ENCODE measurements at regions not wholly inside any gene's neighbourhood (a gene's known extent, or its start where the extent isn't known, plus 50 kb on each side); places are given as distances from the start of the nearest gene placed in this dataset.

DNA sequence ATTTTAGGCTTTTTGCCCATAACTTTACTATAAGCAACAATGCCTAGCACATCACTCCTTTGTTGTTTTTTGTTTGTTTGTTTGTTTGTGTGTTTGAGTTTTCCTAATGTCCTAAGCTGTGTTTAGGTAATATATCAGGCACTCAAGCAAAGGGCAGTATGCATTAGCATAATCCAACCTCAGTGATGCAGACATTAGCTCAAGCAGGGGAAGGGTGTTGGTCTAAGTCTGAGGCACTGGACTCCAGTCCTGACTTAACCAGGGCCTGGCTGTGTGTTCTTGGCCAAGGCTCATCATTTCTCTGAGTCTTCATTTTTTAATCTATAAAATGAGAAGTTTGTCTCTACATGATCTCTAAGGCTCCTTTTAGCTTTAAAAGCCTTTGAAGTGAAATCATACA lies 65.9 kb upstream of the RFC3 start:
- DNase-seq (ENCODE audit: low spot score), result no peak

DNA sequence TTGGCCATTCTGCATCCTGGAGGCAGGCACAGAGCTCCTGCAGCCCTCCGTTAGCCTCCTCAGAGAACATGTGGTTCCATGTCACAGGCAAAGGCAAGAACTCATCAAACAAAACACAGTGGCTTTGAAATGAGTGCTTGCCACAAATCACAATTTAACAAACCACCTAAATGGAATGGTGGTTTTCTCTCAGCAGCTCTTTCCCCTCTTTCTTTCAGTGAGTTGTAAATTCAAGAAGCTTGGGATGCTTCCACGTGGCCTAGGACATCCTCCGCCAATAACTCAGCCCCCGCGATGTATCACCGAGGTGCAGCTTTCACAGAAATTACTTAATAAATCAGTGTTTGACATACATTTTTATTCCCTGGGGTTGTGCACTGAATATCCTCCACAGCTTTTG lies 65.4 kb upstream of the RFC3 start:
- no peak for DNase-seq (ENCODE audit: low spot score)

DNA sequence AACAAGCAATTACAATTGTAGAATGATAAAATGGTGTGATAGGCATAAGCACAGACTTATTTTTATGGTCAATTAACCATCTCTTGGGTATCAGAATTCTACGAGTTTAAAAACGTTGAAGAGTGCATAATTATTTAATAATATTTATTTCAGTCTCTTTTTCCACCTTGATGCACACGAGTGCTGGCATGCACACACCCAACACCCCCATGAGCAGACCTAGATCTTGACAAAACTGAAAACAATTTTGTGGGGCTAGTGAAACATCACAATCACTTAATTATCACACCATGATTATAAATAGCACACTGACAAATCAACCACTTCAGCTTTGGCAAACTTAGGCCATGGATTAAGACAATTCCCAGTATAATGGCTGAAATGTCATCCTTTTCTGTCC lies 61.0 kb upstream of the RFC3 start:
- DNase-seq (ENCODE audit: low spot score), result no peak

GRCh38 chr13:33757713-33758112 lies 60.2 kb upstream of the RFC3 start:
- no peak for DNase-seq (ENCODE audit: low spot score)

DNA sequence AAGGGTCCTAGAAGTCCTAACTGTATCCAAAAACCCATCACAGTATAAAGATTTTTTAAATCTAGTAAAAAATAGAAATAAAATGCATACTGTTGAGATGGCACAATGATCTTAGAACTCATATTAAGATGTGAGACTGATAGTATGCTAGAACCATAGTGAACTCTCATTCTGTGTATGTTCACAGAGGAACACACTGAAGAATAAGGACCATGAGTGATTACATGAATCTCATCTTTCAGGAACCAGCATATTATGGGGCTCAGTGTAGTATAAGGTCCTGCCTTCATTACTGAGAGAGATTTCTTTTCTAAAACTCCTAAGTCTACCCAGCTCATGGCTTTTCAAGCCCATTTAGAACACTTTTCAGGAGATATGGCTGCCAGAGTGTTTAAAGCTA lies 59.8 kb upstream of the RFC3 start:
- DNase-seq (ENCODE audit: low spot score), result no peak

DNA sequence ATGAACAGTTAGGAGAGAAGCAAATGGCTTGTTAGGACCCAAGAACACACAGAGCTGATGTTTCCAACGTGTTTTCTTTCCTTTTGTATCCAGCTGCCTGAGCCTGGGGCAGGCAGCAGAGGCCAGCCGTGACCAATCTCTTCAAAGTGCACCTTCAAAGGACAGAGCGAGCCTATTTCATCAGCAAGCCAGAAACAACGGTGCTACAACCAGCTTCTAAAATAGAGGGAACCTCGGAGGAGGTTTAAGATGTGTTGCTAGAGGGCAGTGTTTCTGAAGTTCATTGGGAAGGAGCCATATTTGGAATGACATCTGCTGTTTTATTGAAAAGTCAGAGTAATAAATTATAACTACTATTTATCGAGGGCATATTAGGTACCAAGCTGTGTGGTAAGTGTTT lies 56.2 kb upstream of the RFC3 start:
- peak; percentile 9 for DNase-seq (ENCODE audit: low spot score)

- no peak for DNase-seq (ENCODE audit: low spot score)
These were observed 54.9 kb upstream of the RFC3 start for GRCh38 chr13:33763021-33763420.

DNA sequence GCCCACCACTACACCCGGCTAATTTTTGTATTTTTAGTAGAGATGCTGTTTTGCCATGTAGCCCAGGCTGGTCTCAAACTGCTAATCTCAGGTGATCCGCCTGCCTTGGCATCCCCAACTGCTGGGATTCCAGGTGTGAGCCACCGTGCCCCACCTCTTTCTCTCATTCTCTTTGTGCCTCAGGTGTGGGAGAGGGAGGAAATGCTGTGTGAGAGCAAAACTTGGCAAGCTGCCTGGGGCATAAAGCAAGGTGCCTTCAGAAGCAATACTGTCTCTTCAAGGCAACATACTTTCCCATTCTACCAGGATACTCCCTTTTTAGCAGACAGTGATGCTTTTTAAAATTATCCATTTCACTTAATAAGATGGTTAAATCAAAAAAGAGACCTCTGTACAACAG lies 53.2 kb upstream of the RFC3 start:
- DNase-seq (ENCODE audit: low spot score), result no peak

DNA sequence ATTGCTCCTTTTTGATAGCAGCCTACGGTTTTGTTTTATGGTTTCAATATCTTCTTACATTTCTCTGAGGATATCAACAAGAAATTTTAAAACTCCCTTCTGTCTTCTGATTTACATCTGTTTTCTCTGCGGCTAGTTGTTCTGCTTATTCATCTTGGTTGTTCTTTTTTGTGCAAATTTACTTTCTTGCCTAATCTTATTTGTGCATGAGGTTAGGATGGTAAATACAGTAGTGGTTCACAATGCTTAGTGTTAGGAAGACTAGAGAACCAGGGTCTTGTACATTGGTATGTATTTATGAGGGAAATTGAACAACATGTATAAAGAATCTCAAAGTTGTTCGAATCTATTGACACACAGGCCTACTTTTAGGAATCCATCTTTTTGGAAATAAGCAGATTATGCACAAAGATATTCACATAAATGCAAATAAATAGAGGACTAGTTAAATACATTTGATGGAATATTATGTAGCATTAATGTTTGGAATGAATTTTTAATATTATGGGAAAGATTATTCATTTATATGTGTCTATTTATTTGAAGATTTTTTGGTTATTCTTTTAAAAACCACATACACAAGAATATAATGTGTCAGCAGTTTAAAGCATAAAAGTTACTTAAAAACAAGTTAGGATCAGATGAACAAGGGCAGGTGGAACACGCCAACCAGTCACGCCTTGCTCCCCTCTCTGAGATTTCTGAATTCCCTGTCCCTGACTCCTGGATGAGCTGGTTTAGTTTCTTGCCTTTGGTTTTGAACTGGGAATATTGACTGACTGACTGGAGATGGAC lies 51.4 kb upstream of the RFC3 start:
- no peak for DNase-seq (ENCODE audit: low spot score)

DNA sequence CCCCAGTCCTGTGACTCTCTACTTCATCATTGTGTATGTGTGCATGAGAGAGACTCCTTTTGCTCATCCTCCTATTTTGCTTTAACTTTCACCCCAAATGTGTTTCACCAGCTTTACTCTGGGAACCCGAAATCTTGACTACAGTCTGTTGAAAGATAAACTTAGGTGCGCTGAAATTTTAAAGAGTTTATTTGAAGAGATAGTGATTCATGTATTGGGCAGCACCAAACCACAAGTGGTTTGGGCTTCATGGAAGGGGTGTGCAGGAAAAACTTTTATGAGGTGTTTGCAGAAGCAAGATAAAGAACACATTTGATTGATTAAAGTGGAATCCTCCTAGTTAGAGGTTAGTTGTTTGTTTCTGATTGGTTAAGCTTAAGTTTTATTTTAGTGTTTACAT lies 50.8 kb upstream of the RFC3 start:
- no peak for DNase-seq (ENCODE audit: low spot score)

Measured in hepatic stellate cell (primary cell).